ENCODE measurements at regions not wholly inside any gene's neighbourhood (a gene's known extent, or its start where the extent isn't known, plus 50 kb on each side); places are given as distances from the start of the nearest gene placed in this dataset.

GRCh38 chr13:38590796-38591507 lies 95.9 kb upstream of the FREM2 start:
- Histone ChIP-seq H3K4me2 (ENCODE audit: low read depth, low read length, poor library complexity, severe bottlenecking) (no peak overlapping the region), H4K20me1 (ENCODE audit: insufficient read depth, low read depth, low read length) (no peaks in the 10 kb centered on the region), H3K36me3 (ENCODE audit: insufficient read depth, low read length) (no peaks in the 10 kb centered on the region), H3K27me3 (ENCODE audit: low read length) (no peaks in the 10 kb centered on the region), H3K27ac (ENCODE audit: low read length) (no peak overlapping the region), H3K79me2 (ENCODE audit: low read length) (no peaks in the 10 kb centered on the region), H3K9ac (ENCODE audit: low read length) (no peak overlapping the region), H3K9me3 (ENCODE audit: low read length) (no peaks in the 10 kb centered on the region), H2AFZ (ENCODE audit: low read length) (no peak overlapping the region), H3K9me2 (replicated peaks; ENCODE audit: insufficient read depth, low read length) (no peaks in the 10 kb centered on the region), H3K4me3 (ENCODE audit: low read length) (no peak overlapping the region), H3K4me1 (ENCODE audit: low read length) (no peaks in the 10 kb centered on the region)
- DNase-seq: no peak

GRCh38 chr13:38602266-38602665 lies 84.6 kb upstream of the FREM2 start:
- Histone ChIP-seq H3K9me2 (replicated peaks; ENCODE audit: insufficient read depth, low read length) (no peaks in the 10 kb centered on the region), H3K4me1 (ENCODE audit: low read length) (no peaks in the 10 kb centered on the region), H3K36me3 (ENCODE audit: insufficient read depth, low read length) (no peaks in the 10 kb centered on the region), H3K79me2 (ENCODE audit: low read length) (no peaks in the 10 kb centered on the region), H3K27ac (ENCODE audit: low read length) (no peak overlapping the region), H3K4me3 (ENCODE audit: low read length) (no peak overlapping the region), H3K27me3 (ENCODE audit: low read length) (no peaks in the 10 kb centered on the region; the same call in 1 of the 2 replicates), H4K20me1 (ENCODE audit: insufficient read depth, low read depth, low read length) (no peaks in the 10 kb centered on the region), H3K9me3 (ENCODE audit: low read length) (no peaks in the 10 kb centered on the region), H3K9ac (ENCODE audit: low read length) (no peak overlapping the region), H3K4me2 (ENCODE audit: low read depth, low read length, poor library complexity, severe bottlenecking) (no peak overlapping the region), H2AFZ (ENCODE audit: low read length) (no peak overlapping the region)
- no peak for DNase-seq

DNA sequence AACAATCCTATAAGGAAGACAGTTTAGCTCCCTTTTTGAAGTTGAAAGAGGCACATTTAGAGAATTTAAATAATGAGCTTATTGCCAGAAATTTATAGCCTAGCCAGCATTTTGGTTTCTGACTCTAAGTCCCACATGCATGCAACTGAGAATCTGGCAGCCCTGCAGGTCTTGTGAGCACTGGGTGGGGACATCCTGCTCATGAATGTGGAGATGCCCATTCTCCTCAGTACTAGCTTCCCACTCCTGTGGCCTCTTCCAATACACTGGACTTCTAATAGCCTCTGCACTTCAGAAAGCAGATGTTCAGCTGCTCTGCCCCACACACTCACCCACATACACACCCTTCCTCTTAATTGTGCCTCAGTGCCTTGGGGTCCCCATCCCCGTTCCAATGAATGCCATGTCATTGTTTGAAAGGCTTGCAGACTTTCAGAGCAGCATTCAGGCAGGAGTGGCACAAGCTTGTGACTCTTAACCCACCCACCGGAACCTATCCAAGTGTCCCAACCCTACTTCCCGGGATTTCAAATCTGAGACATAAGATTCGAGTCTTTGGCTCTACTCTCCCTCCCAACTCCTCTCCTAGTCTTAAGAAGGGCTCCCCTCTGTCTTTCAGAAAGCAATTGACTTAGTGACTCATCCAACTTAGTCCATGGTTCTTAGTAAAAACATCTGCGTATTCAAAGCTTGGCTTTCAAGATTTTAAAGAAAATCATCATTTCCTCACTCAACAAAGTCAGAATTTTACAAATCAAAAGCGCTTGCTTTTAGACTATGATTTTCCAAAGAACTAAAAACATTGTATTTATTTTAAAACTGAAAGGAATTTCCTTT lies 80.0 kb upstream of the FREM2 start:
- no peak overlapping the region for H3K4me3 ChIP-seq (ENCODE audit: low read length)
- H3K4me1 ChIP-seq (ENCODE audit: low read length): no peaks in the 10 kb centered on the region
- H3K9me3 ChIP-seq (ENCODE audit: low read length): no peaks in the 10 kb centered on the region
- no peaks in the 10 kb centered on the region; the same call in 1 of the 2 replicates for H3K27me3 ChIP-seq (ENCODE audit: low read length)
- H4K20me1 ChIP-seq (ENCODE audit: insufficient read depth, low read depth, low read length): no peaks in the 10 kb centered on the region
- H3K9me2 ChIP-seq (replicated peaks; ENCODE audit: insufficient read depth, low read length): no peaks in the 10 kb centered on the region; the same call in 1 of the 2 replicates
- H3K4me2 ChIP-seq (ENCODE audit: low read depth, low read length, poor library complexity, severe bottlenecking): no peak overlapping the region
- no peak overlapping the region for H3K9ac ChIP-seq (ENCODE audit: low read length)
- no peaks in the 10 kb centered on the region for H3K79me2 ChIP-seq (ENCODE audit: low read length)
- no peak overlapping the region for H3K27ac ChIP-seq (ENCODE audit: low read length)
- no peak overlapping the region for H2AFZ ChIP-seq (ENCODE audit: low read length)
- H3K36me3 ChIP-seq (ENCODE audit: insufficient read depth, low read length): no peaks in the 10 kb centered on the region
- DNase-seq: no peak

DNA sequence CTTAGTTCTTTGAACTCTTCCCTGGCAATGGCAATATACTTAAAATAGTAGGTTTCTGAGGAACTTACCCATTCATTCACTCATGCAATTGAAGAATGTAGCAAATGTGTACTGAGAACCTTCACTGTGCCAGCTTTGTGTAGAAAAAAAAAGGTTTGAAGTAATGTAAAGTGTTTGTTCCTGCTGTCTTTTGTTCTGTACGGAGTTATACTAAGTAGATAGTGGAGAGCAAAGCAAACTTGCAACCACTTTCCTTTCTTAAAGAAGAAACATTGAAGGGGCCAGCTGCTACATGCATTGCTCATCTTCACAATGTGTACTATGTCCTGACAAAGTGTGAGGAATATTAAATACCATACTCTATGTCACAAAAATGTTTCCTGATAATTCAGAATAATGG lies 68.9 kb upstream of the FREM2 start:
- no peaks in the 10 kb centered on the region for H3K79me2 ChIP-seq (ENCODE audit: low read length)
- no peaks in the 10 kb centered on the region for H3K36me3 ChIP-seq (ENCODE audit: insufficient read depth, low read length)
- H3K27ac ChIP-seq (ENCODE audit: low read length): no peak overlapping the region
- no peaks in the 10 kb centered on the region for H4K20me1 ChIP-seq (ENCODE audit: insufficient read depth, low read depth, low read length)
- no peaks in the 10 kb centered on the region for H3K9me3 ChIP-seq (ENCODE audit: low read length)
- no peaks in the 10 kb centered on the region for H3K4me1 ChIP-seq (ENCODE audit: low read length)
- H2AFZ ChIP-seq (ENCODE audit: low read length): no peak overlapping the region
- no peaks in the 10 kb centered on the region for H3K27me3 ChIP-seq (ENCODE audit: low read length)
- no peak overlapping the region for H3K4me3 ChIP-seq (ENCODE audit: low read length)
- H3K9ac ChIP-seq (ENCODE audit: low read length): no peak overlapping the region
- no peak overlapping the region for H3K4me2 ChIP-seq (ENCODE audit: low read depth, low read length, poor library complexity, severe bottlenecking)
- DNase-seq: no peak
- H3K9me2 ChIP-seq (replicated peaks; ENCODE audit: insufficient read depth, low read length): no peaks in the 10 kb centered on the region

GRCh38 chr13:38618336-38618735 lies 68.5 kb upstream of the FREM2 start:
- H3K79me2 ChIP-seq (ENCODE audit: low read length): no peaks in the 10 kb centered on the region
- no peak overlapping the region for H2AFZ ChIP-seq (ENCODE audit: low read length)
- no peak overlapping the region for H3K9ac ChIP-seq (ENCODE audit: low read length)
- no peaks in the 10 kb centered on the region for H4K20me1 ChIP-seq (ENCODE audit: insufficient read depth, low read depth, low read length)
- H3K4me3 ChIP-seq (ENCODE audit: low read length): no peak overlapping the region
- no peak overlapping the region for H3K27ac ChIP-seq (ENCODE audit: low read length)
- H3K27me3 ChIP-seq (ENCODE audit: low read length): no peaks in the 10 kb centered on the region
- H3K9me2 ChIP-seq (replicated peaks; ENCODE audit: insufficient read depth, low read length): no peaks in the 10 kb centered on the region
- no peaks in the 10 kb centered on the region for H3K36me3 ChIP-seq (ENCODE audit: insufficient read depth, low read length)
- H3K4me2 ChIP-seq (ENCODE audit: low read depth, low read length, poor library complexity, severe bottlenecking): no peak overlapping the region
- no peaks in the 10 kb centered on the region for H3K9me3 ChIP-seq (ENCODE audit: low read length)
- no peak for DNase-seq
- no peaks in the 10 kb centered on the region for H3K4me1 ChIP-seq (ENCODE audit: low read length)

DNA sequence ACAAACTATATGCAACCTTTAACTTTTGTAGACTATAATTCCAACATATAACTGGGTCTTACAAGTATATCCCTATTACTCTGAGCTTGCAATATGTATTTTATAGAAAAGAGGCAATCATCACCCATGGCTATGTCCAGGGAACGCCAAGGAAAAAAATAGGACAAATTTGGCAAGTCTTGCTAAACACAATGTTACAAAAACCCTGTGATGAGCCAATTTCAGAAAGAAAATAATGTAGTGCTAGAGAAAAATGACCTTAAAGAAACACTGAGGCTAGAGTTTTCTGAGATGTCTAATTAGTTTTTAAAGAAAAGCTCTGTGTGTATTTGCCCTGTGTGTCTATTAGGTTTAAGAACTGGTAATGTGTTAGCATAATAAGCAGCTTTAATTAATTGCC lies 68.0 kb upstream of the FREM2 start:
- Histone ChIP-seq H3K4me3 (ENCODE audit: low read length) (no peak overlapping the region), H2AFZ (ENCODE audit: low read length) (no peak overlapping the region), H3K36me3 (ENCODE audit: insufficient read depth, low read length) (no peaks in the 10 kb centered on the region), H3K9me2 (replicated peaks; ENCODE audit: insufficient read depth, low read length) (no peaks in the 10 kb centered on the region), H3K9me3 (ENCODE audit: low read length) (no peaks in the 10 kb centered on the region), H4K20me1 (ENCODE audit: insufficient read depth, low read depth, low read length) (no peaks in the 10 kb centered on the region), H3K9ac (ENCODE audit: low read length) (no peak overlapping the region), H3K4me2 (ENCODE audit: low read depth, low read length, poor library complexity, severe bottlenecking) (no peak overlapping the region), H3K4me1 (ENCODE audit: low read length) (no peaks in the 10 kb centered on the region), H3K27ac (ENCODE audit: low read length) (no peak overlapping the region), H3K27me3 (ENCODE audit: low read length) (no peaks in the 10 kb centered on the region), H3K79me2 (ENCODE audit: low read length) (no peaks in the 10 kb centered on the region)
- no peak for DNase-seq

DNA sequence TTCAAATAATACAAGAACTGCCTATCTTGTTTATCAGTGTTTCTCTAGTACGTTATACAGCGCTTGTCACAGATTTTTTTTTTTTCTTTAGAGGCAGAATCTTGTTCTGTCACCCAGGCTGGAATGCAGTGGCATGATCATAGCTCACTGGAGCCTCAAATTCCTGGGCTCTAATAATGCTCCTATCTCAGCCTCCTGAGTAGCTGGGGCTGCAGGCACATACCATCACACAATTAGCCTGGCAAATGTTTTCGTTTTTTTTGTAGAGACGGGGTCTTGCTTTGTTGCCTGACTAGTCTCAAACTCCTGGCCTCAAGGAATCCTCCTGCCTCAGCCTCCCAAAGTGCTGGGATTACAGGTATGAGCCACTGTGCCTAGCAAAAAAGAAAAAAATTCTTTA lies 66.0 kb upstream of the FREM2 start:
- no peaks in the 10 kb centered on the region for H3K9me2 ChIP-seq (replicated peaks; ENCODE audit: insufficient read depth, low read length)
- H3K27me3 ChIP-seq (ENCODE audit: low read length): 0 out of 2 replicates have a peak, but pooled peaks cover 2% of the 10 kb centered on the region
- no peaks in the 10 kb centered on the region for H3K4me1 ChIP-seq (ENCODE audit: low read length)
- H4K20me1 ChIP-seq (ENCODE audit: insufficient read depth, low read depth, low read length): no peaks in the 10 kb centered on the region
- no peak overlapping the region for H3K4me3 ChIP-seq (ENCODE audit: low read length)
- no peaks in the 10 kb centered on the region for H3K9me3 ChIP-seq (ENCODE audit: low read length)
- H3K9ac ChIP-seq (ENCODE audit: low read length): no peak overlapping the region
- no peak overlapping the region for H3K4me2 ChIP-seq (ENCODE audit: low read depth, low read length, poor library complexity, severe bottlenecking)
- no peaks in the 10 kb centered on the region for H3K36me3 ChIP-seq (ENCODE audit: insufficient read depth, low read length)
- no peak overlapping the region for H3K27ac ChIP-seq (ENCODE audit: low read length)
- no peak overlapping the region for H2AFZ ChIP-seq (ENCODE audit: low read length)
- H3K79me2 ChIP-seq (ENCODE audit: low read length): no peaks in the 10 kb centered on the region
- DNase-seq: no peak

DNA sequence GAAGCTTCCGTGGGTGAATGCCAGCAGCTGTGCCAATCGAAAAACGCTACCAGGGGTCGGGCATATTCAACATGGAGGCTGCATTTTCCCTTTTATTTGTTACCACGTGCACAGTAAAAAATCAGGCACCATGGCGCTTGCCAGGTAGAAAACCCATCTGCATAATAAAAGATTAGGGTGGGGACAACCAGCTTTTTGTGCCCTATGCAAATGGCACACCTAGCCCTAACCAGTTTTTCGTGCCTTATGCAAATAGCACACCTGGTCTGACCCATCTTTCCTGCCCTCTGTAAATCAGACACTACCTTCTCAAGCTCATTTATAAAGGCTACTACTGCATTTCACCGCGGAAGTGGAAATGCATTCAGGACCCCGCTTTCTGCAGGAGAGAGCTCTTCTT lies 62.1 kb upstream of the FREM2 start:
- Histone ChIP-seq H3K4me1 (ENCODE audit: low read length) (no peaks in the 10 kb centered on the region), H3K36me3 (ENCODE audit: insufficient read depth, low read length) (no peaks in the 10 kb centered on the region), H3K4me2 (ENCODE audit: low read depth, low read length, poor library complexity, severe bottlenecking) (no peak overlapping the region), H3K27me3 (ENCODE audit: low read length) (0 out of 2 replicates have a peak, but pooled peaks cover 2% of the 10 kb centered on the region), H3K9me2 (replicated peaks; ENCODE audit: insufficient read depth, low read length) (no peaks in the 10 kb centered on the region), H3K79me2 (ENCODE audit: low read length) (no peaks in the 10 kb centered on the region), H3K27ac (ENCODE audit: low read length) (no peak overlapping the region), H3K9ac (ENCODE audit: low read length) (no peak overlapping the region), H4K20me1 (ENCODE audit: insufficient read depth, low read depth, low read length) (no peaks in the 10 kb centered on the region), H2AFZ (ENCODE audit: low read length) (no peak overlapping the region), H3K9me3 (ENCODE audit: low read length) (no peaks in the 10 kb centered on the region), H3K4me3 (ENCODE audit: low read length) (no peak overlapping the region)
- DNase-seq: no peak
